ENCODE measurements at regions not wholly inside any gene's neighbourhood (a gene's known extent, or its start where the extent isn't known, plus 50 kb on each side); places are given as distances from the start of the nearest gene placed in this dataset.

DNA sequence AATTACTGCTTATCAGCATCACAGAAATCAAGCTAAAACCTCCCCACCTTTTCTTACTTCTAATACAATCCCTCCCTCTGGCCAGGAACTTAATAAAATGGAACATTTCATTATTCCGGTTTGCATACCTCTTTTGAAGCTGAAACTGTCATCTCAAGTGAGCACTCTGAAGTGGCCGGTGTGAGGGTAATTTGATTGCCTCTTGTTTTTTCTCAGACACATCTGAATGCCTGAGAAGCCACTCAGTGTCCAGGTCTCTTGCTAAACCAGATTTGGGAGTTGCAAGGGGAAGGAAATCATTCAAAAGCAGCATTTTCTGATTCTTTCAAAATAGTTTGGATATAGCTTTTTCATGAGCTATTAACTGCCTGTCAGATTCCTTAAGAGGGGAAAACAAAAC lies 190.3 kb downstream of the C1D start:
- TF ChIP-seq, protein P1, sequence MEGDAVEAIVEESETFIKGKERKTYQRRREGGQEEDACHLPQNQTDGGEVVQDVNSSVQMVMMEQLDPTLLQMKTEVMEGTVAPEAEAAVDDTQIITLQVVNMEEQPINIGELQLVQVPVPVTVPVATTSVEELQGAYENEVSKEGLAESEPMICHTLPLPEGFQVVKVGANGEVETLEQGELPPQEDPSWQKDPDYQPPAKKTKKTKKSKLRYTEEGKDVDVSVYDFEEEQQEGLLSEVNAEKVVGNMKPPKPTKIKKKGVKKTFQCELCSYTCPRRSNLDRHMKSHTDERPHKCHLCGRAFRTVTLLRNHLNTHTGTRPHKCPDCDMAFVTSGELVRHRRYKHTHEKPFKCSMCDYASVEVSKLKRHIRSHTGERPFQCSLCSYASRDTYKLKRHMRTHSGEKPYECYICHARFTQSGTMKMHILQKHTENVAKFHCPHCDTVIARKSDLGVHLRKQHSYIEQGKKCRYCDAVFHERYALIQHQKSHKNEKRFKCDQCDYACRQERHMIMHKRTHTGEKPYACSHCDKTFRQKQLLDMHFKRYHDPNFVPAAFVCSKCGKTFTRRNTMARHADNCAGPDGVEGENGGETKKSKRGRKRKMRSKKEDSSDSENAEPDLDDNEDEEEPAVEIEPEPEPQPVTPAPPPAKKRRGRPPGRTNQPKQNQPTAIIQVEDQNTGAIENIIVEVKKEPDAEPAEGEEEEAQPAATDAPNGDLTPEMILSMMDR (IDR thresholded peaks at IDR 0.05; ENCODE audit: borderline replicate concordance, insufficient read depth, low read depth, low read length): no peak
- H3K4me3 ChIP-seq (ENCODE audit: low read depth, low read length): no peak overlapping the region

DNA sequence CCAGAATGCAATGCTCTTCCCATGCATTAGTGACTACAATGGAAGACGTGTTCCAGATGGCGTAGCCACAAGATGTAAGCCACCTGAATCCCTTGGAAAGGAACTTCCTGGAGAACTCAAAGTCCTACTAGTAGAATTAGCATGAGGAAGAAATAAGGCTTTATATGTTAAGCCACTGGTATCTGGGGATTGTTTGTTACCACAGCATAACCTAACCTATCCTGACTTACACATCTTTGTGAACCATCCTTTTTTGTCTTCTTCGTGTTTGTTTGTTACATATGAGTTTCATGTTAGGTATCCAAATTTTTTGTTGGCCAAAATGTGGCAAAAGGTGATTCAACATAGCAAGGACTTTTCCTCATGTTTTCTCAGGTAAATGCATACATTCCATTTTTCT lies 188.9 kb downstream of the C1D start:
- no peak overlapping the region for H3K4me3 ChIP-seq (ENCODE audit: low read depth, low read length)
- TF ChIP-seq, protein P1 (IDR thresholded peaks at IDR 0.05; ENCODE audit: borderline replicate concordance, insufficient read depth, low read depth, low read length): no peak

DNA sequence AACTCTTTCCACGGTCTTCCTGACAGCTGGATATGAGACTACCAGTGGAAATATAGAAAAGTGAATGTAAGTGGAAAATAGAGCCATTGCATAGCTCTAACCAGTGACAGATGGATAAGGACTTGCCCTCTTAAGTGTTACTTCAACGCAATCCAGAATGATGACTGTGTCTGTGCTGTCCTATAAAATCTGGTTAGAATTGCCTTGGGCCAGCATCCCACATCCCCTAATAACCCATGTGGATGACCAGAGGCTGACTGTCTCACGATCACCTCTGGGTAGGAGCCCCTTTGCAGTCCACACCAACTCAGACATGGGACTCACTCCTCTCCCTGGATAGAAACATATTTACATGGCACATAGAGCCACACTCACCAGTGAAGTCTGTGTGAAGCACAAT lies 186.6 kb downstream of the C1D start:
- TF ChIP-seq, protein P1 (IDR thresholded peaks at IDR 0.05; ENCODE audit: borderline replicate concordance, insufficient read depth, low read depth, low read length): no peak
- no peak overlapping the region for H3K4me3 ChIP-seq (ENCODE audit: low read depth, low read length)

DNA sequence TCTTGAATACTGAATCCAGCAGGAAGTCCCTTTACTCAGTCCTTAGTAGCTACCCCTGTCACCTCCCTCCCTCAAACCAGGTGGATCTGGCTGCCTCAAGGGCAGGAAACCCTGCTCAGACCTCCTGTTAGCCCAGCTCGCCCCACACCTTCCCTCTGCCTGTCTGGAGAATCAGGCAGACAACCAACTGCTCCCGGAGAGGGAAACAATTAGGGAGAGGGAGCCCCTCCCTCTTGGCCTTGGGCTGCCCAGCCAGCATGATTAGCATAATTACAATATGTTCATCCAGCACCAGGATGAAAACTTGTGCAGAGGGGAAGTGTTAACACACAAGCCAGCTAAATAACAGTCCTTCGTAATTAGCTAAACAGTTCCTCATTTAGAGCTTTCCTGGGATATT lies 185.5 kb downstream of the C1D start:
- H3K4me3 ChIP-seq (ENCODE audit: low read depth, low read length): no peak overlapping the region
- TF ChIP-seq, protein P1 (IDR thresholded peaks at IDR 0.05; ENCODE audit: borderline replicate concordance, insufficient read depth, low read depth, low read length): no peak

DNA sequence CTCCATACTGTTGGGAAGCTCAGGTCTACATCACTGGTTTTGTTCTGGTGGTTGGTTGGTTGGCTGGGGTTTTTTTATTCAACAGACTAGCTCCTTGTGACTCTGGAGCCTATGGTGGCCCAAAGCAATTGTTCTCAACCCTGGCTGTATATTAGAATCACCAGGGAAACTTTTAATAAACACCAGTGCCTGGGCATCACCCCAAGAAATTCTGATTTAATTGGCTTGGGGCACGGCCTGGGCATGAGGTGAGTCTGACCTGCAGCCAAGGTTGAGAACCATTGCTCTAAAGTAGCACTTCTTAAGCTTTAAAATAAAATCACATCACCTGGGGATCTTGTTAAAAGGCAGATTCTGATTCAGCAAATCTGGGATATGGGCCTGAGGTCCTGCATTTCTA lies 184.1 kb downstream of the C1D start:
- no peak overlapping the region for H3K4me3 ChIP-seq (ENCODE audit: low read depth, low read length)
- TF ChIP-seq, protein P1 (IDR thresholded peaks at IDR 0.05; ENCODE audit: borderline replicate concordance, insufficient read depth, low read depth, low read length): no peak

DNA sequence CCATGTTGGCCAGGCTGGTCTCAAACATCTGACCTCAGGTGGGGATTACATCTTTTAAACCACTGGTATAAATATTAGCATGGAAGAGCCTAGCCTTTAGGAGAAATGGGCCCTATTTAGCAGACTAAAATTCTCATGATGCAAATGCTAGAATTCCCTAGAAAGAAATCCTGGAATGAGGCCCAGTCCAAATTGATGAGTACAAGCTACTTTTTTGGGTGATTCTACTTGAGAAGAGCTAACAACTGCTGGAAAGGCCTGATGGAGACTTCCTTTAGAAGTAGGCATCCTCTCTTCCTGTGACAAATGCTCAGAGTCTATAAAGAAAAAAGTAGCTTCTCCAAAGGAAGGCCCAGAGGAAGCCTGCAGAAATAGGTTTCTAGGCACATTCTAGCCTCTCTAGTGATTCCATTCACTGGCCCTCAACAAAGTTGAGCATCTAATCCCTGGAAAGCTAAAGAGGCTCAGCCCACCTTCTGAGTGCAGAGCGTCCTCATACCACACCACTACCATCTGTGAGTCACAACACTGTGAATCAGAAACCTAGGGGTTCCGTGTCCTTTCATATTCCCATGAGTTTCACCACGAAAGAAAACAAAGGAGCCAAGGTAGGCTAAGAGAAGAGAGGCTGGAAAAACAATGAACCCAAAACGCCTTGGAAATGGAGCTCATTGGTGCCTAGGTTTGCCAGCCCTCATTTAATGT lies 183.1 kb downstream of the C1D start:
- TF ChIP-seq, protein P1 (IDR thresholded peaks at IDR 0.05; ENCODE audit: borderline replicate concordance, insufficient read depth, low read depth, low read length): no peak
- no peak overlapping the region for H3K4me3 ChIP-seq (ENCODE audit: low read depth, low read length)

DNA sequence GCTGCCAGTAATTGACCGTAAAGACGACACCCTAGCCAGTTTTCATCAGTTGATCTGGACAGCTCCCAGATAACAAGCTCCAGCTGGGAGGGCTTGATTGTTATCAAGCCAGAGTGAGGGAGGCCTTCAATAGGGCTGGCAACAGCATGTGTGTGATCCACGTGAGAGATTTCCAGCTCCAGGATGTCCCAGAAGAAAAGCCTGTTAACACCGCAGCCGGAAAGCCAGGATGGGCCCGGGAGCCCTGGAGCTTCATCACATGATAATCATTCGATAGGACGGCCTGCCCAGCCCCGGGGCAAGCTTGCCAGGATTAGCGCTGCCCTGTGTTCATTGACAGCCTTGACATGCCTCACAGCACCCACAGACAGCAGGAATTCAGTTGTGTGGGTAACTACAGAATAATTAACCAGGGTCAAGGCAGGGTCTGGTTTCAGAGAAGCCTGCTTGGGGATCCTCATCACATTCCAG lies 182.5 kb downstream of the C1D start:
- H3K4me3 ChIP-seq (ENCODE audit: low read depth, low read length): no peak overlapping the region
- TF ChIP-seq, protein P1 (IDR thresholded peaks at IDR 0.05; ENCODE audit: borderline replicate concordance, insufficient read depth, low read depth, low read length): no peak
